HG03139 (cell line): ENCODE measurements at regions not wholly inside any gene's neighbourhood (a gene's known extent, or its start where the extent isn't known, plus 50 kb on each side); places are given as distances from the start of the nearest gene placed in this dataset.

Experiments
- ATAC-seq: cut with Tn5 transposase; IDR thresholded peaks from one replicate; pipeline ENCODE4 v1.9.1; 2021; ENCODE audit not compliant: unreplicated experiment

DNA sequence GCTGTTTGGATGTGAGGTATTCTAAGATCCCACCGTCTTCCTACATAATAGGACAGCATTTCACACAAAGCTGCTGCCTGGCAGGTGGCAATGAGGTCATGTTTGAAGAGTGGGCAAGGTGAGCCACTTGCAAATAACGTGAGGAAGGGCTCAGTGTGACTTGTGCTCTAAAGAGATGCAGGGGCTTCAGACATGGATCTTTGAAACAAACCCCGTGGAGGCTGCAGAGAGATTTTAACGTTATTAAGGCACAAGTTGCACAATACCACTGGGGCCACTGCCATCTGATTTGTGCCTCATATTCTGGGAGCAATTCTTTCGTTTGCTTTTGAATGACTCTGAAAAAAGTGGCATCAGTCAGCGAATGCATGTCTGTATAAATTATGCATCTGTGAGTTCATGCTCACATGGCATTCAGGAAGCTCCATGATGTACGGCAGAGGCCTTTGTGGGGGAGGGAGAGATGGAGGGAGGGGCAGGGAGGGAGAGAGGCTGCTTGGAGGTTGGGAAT, 362.0 kb downstream of the SOX11 start:
- ATAC-seq = no peak

DNA sequence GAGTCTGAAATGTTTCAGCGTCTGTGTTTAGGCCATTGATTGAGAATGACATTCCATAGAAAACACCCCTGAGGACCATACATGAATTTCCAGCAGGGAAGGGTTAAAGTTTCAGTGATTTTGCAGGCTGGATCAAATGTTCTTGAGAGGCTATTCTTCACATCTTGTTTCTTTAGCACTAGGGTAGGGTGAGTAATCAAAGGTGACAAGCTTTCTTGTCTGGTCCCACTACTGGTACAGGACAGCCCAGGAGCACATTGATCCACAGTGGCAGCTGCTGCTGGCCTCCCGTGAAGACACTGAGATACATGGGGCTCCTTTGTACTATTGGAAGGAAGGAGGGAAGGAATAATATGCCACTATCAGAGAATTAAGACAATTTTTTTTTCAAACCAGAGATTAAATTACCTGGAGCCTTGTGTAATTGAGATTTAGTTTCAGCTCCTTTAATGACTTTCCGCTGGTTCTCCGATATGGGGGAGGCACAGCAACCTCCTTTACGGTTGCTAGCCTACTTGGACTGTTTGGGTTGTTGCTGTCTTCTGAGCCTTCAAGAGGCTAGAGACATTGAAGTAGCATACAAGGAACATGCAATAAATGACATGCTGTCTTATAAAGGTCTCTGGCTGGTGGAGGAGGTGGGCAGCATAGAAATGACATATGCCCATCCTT, 368.9 kb downstream of the SOX11 start:
- ATAC-seq = no peak

DNA sequence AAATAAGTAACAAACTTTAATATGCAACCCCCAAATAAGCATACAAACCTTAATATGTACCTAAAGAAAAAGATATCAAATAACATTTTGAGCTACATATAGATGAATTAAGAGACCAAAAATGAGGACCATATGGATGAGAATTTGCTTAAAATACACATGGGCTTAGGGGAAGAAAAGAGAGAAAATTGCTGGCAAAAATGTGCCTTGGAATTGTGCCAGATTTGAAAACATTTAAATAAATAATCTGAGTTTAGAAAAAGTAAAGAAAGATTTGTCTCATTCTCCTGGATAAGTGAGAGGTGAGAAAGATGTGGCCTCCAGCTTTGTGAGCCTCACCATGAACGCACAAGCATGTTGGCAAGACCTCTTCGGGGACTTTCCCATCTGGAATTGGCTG, 372.6 kb downstream of the SOX11 start:
- no peak for ATAC-seq

DNA sequence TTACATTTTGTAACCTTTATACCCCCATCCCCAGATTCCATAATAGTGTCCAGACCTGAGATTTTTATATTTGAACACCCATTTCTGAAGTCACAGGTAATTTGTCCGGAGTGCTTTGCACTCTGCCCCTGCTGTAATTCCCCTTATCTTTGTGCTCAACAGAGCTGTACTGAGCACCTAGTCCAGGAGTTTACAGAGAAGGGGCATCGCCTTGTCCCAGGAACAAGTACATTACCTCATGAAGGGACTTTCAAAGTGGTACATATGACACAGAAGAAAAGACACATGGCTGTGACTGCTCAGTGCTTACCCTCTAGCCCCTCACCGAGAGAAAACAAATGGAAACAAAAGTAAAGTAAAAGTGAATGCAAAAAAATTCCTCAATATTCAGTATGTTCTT, 373.5 kb downstream of the SOX11 start:
- ATAC-seq = no peak

DNA sequence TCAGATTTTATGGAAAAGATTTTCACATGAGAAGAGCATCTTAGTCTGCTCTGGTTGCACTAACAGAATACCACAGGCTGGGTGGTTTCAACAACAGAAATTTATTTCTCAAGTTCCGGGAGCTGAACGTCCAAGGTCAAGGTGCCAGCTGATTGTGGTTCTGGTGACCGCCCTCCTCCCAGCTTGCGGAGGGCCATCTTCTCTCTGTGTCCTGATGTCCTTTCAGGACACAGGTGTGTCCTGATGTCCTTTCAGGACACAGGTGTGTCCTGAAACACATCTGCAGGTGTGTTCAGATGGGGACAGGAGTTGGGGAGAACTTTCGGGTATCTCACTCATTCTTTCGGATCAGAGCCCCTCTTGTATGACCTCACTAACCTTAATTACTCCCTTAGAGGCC, 374.9 kb downstream of the SOX11 start:
- no peak for ATAC-seq

DNA sequence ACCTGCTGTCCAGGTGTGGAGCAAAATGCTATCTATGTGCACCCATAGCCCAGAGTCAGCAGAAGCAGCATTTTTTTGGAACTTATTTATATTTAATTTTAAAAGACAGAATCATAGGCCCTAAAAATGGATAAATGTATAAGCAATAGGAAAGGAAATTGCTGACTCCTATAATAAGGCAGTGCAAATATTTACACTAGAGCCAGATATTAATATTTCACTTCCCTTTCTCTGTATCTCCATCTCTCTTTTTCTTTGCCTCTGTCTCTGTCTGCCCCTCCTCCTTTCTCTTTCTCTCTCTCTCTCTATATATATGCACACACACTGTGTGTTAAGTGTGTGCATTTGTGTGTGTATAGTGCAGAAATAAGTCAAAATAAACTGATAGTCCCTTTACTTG, 375.6 kb downstream of the SOX11 start:
- ATAC-seq = no peak

DNA sequence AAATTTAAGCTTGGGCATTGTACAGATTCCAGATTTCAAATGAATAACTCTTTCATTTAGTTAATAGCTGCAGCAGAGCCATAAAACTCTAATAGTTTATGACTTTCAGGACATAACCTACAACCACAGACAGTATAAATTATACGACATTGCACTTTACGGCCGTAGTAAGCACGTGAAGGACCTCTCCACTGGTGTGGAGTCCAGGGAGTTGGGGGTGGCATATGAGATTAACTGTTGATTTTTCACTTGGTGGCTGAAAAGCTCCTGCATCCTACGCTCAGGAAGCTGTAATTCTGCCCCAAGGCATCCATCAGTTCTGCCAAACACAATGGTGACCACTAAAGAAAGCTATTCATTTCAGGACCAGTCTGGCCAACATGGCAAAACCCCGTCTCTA, 376.2 kb downstream of the SOX11 start:
- no peak for ATAC-seq

DNA sequence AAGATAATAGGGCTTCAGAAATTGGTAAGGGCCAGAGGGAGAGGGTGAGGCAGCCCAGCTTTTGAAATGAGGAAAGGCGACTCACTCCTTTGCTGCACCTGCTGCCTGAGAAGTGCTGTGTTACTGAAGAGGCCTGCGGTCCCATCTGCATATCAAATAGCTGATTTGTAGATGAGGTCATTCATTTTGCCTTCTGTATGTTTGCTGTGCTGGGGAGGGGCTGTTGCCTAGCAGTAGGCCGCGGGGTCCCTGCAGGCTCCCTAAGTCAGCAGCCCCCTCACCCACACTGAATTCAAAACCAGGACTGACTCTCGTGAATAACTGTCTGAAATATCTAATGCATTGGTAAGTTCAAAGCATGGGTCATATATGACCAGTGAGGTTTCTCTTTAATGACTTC, 377.2 kb downstream of the SOX11 start:
- ATAC-seq = no peak

DNA sequence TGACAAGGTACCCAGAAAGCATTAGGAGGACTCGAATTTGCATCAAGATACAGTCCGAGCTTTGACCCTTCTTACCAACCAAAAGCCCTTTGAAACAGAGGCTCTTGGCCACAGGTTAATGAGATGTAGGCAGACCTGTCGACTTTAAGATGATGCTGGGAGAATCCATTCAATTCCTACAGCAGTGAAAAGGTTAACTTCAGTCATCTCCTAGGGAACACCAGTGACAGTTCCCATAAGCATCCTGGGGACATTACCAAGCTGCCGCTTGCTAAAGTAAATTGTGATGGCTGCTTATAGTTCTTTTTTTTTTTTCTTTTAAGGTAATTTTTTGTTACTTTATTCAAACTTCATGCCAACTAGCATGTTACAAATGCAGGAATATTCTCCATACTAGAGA, 379.3 kb downstream of the SOX11 start:
- ATAC-seq = no peak

DNA sequence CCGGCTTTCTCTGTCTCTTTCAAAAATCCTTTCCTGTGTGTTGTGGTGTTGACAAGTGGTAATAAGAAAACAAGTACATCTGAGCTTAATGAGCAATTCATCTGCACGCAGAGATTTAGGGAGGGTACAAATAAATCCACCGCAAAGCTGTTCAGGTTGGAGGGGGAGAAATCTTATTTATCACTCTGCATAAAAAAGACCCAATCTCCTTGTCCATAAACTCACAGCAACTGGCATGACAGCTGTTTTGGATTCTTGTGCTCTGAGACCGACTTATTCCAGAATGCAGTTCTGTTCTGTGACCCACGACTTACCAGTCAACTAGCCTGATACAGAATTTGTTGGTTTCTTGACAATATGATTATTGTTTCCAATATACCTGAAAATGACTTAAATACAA, 380.1 kb downstream of the SOX11 start:
- ATAC-seq = no peak

DNA sequence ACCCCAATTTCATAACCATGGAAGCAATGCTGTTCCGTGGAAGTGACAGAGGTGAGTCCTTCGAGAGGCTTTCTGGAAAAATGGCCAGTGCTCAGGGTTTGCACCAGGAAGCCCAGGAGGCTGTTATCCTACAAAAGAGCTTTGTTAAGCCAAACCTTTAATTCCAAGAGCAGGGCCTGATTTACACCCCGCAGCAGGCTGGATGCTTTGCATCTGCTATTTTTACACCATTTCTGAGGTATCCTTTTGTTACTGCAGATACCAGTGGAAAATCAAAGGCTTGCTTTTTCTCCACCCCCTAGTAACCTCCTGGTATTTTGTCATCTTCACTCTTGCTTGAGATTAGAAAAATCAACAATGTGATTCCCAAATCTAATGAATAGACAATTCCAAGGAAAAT, 380.6 kb downstream of the SOX11 start:
- ATAC-seq = no peak

DNA sequence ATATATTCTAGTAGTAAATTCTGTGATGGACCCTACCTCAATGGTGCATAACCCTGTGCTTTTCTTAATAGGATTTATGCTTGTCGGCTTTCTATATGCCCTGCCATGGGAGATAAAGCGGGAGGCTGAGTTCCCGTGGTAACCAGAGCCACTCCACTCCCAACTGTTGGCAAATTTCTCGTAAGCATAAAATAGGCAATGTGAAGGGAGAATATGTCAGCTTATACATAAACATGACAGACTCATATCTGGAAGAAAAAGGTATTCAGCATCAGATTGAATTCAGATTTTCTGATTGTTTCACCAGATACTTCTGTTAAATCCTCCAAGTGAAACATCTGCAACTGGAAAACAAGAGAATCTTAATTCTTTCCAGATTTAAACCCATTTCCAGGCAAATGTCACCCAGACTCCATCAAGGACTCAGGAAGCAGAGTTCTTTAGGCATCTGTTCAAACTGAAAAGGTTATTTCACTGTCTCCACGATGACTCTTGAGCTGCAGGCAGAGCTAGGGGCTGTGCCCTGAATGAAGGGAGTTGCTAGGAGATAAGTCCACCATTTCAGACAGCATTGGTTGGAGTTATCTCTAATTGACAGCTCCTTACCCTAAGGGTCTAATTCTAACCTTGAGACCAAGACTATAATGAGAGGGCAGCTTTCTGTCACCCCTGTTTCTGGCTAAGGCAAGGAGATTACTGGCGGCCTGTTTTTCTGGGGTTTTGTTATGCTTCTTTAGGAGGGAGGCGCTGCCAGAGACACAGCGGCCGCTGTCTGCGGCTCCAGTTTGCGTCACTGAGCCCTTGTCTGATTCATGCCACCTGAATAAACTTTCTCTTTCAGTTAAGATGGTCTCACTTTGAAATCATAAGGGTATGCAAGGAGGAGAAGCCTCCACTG, 381.3 kb downstream of the SOX11 start:
- ATAC-seq = no peak

DNA sequence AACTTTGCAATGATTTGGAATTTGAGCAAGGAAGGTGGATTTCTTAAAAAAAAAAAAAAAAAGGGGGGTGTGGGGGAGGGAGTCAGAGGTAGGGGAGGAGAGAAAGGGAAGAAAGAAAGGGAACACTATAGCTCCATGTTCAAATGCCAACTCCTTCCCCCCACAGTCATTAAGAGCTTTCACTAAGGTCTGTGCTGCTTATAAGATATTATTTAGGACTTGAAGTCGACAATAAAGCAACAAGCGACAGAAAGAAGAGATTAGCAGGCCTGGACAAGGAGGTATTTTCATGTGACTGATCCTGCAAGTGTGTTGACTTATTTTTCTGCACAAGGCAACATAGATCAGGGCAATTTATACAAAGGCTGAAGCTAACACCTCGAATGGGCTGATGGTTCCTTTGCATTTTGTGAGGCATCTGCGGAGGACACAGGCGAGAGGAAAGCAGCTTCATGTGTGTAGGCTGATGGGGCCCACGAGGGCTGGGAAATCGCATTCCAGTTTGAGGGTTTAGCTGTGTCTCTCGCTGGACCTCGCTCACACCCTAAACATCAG, 382.0 kb downstream of the SOX11 start:
- ATAC-seq = no peak

DNA sequence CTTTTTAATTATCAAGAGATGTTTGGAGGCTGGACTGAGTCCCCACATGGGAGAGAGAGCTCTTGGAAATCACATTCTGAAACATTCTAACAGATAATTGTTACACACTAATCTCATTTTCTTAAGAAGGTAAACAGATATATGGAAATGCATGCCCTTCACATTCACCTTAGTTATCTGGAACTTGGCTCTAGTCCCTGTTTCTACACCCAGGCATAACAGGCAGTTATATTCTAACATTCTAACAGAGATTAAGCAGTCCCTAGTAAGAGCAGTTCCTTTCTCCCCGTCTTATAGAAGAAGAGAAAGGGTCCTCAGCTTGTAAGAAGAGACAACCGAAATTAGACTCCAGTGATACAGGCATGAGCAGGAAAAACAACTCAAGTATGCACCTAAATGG, 385.4 kb downstream of the SOX11 start:
- no peak for ATAC-seq

DNA sequence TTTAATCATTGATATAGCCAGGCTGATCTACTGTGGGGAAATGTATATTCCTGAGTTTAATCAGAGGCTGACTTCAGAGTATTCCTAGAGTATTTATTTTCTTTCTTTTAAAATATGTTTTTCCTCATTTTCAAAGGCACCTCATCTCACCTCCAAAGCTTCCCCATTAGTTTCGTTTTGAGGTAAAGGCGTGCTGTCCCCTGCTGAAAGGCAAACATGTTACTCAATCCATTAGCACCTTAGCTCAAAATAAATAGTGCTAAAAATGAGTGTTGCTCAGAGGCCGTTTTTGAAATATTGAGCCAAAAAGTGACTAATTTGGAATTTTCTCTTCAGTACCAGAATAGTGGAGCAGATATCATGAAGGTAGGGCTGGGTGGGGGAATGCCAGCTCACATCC, 386.2 kb downstream of the SOX11 start:
- ATAC-seq = no peak

DNA sequence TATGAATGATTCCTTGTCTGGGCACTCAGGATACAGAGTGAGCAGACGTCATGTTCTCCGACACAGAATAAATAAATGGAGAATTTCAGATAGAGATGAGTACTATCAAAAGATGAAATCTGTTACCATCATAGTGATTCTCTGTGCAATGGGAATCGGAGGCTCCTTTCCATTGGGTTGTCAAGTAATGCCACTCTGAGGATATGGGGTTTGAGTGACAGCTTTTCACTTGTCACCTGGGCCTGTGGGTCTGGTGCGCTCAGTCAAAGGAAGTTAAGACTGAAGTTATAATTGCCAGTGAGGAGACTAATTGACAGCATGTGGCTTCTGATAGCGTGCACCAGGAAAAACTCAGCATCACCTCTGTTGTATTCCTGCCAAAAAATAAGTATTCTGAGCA, 387.2 kb downstream of the SOX11 start:
- ATAC-seq = no peak

DNA sequence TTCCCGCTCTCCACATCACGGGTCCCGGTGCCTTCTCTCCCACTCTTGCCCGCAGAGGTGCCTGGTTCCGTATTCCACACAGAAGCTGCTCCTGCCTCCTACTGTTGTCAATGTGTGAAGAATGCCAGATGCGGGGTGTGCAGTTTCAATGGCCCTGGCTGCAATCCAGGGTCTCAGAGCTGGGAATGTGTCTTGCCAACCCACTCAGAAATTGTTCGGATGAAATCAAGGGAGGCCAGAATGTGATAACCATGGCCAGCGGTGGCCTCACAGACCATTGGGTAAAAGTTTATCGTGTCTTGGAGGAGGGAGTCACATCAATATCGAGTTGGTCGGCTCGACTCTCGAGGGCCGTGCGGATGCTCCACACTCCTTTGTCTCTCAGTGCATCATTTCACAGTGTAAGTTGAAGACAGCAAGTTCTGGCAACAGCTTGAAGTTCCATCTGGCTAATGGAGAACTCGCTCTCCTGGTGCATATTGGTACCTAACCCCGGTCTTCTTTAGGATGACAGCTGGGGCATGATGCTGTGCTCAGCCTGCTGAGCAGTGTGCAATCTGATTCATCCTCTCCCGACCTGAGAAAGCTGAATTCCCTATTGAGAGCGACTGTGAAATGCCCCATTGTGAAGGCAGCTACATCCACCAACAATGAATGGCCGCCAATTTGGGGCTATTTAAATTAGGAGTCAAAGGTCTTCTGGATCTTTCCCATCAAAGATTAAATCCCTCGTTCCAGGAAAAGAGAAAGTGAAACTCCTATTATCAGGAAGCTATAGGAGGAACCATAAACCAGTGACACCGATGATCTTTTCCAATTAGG, 389.0 kb downstream of the SOX11 start:
- ATAC-seq = no peak

DNA sequence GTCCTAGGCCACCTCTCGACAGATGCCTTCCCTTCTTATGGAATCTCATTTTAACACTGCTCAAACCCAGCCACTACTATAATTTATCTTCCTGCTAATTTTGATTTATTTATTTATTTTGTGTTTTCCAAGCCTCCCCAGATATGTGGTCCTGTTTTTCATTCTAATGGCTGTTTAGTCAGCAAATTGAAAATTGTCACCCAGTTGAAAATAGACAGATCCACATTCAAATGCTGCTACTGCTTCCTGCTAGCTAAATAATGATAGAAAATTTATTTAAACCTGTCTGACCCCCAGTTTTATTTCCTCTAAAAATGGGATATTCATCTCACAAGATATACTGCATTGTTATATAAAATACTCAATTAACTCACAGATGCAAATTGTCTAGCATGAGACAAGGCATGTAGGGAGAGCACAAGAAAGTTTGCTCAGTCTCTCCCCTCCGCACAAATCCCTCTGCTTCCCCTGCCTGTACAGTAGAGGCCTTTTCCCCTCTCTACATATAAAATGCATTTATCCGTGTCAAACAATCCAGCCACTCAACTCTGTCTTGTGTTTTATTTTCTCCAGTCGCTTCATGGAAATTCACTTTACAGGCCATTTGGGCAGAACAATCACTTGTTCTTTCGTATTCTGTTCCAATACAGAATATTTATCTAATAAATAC, 389.9 kb downstream of the SOX11 start:
- ATAC-seq = no peak

DNA sequence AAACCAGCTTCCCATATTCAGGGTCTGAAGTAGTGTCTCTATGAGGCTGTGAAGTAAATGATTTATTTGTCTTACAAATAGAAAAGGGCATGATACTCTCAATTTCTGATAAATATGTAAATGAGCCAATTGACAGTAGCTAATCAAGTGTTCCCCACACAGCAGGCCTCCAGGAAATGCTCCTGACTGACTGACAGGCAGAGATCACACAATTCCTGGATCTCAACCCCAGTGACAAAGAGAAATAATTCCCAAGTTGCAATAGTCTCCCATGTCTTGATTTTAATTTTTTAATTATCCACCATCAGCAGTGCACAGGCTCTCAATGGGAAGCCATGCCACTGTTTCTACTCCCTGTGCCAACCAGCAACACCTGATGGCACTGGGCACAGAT, 390.4 kb downstream of the SOX11 start:
- no peak for ATAC-seq

DNA sequence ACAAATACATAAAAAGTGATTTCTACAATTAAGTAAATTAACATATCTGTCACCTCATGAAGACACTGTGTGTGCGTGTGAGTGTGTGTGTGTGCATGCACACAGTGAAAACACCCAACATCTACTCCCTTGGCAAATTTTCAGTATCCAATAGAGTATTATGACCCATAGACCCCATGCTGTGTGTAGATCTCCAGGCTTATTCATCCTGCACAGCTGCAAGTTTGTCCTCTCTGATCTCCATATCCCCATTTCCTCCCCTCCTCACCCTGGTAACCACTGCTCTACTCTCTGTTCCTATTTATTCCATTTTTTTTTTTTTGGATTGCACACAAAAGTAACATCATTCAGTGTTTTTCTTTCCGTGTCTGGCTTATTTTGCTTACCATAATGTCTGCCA, 391.0 kb downstream of the SOX11 start:
- no peak for ATAC-seq

DNA sequence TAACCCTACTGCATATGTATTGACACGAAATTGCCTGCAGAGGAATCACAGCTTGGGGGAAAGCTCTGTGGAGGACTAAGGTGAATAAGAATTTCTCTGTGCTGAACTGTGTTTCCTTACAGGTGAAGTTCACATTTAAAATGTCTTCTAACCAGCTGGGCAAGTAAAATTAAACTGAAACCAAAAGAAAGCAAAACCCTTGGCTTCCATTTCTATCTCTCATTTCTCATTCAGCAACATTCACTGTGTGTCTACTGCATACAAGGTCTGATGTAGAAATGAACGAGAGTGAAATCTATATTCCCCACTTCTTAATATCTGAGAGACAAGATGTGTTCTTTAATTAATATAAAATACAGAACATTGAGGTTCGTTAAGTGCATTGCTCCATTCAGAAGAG, 397.3 kb downstream of the SOX11 start:
- no peak for ATAC-seq
